Ishikawa (cell line): ENCODE measurements at regions not wholly inside any gene's neighbourhood (a gene's known extent, or its start where the extent isn't known, plus 50 kb on each side); places are given as distances from the start of the nearest gene placed in this dataset.

Experiments
- CEBPB ChIP-seq: IDR thresholded peaks from 2 replicates; pipeline ENCODE4 v1.6.1; 2012
- CREB1 ChIP-seq: IDR thresholded peaks from 2 replicates; pipeline ENCODE4 v1.6.1; 2012; ENCODE audit warnings: low read depth
- FOXM1 ChIP-seq: IDR thresholded peaks from 2 replicates; pipeline ENCODE4 v1.6.1; 2012; ENCODE audit warnings: low read depth, borderline replicate concordance
- NFIC ChIP-seq: IDR thresholded peaks from 2 replicates; pipeline ENCODE4 v1.6.1; 2012
- RAD21 ChIP-seq: IDR thresholded peaks from 2 replicates; pipeline ENCODE4 v1.6.1; 2012; ENCODE audit warnings: low read depth
- TAF1 ChIP-seq: IDR thresholded peaks from 2 replicates; pipeline ENCODE4 v1.6.1; 2012; ENCODE audit warnings: low read depth, mild to moderate bottlenecking
- TEAD4 ChIP-seq: IDR thresholded peaks from 2 replicates; pipeline ENCODE4 v1.6.1; 2012
- YY1 ChIP-seq: IDR thresholded peaks from 2 replicates; pipeline ENCODE4 v1.6.1; 2012; ENCODE audit warnings: low read depth
- TF ChIP-seq, protein P1 (sequence below): IDR thresholded peaks from 2 replicates; pipeline ENCODE4 v1.6.1; 2012; ENCODE audit warnings: low read depth, mild to moderate bottlenecking
- TF ChIP-seq, protein P2 (sequence below): IDR thresholded peaks from 2 replicates; pipeline ENCODE4 v1.6.1; 2012
- TF ChIP-seq, protein P3 (sequence below): IDR thresholded peaks from 2 replicates; pipeline ENCODE4 v1.6.1; 2012

DNA sequence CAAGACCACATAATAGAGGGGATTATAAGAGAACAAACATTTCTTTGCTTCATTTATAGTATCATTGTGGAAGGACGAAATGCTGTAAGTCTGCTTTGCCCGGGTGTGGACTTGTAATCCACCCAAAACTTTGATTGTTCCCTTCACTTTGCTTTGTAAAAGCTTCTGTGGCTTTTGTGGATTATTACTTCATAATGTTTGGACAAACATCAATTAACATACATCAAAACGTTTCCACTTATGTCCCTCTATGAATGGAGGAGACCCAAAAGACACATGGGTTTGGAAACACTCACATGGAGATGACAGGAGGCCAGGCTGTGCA, 415.4 kb downstream of the SPRY1 start:
- TF ChIP-seq NFIC, result no peak
- TF ChIP-seq CEBPB, result no peak
- TF ChIP-seq, protein P1, sequence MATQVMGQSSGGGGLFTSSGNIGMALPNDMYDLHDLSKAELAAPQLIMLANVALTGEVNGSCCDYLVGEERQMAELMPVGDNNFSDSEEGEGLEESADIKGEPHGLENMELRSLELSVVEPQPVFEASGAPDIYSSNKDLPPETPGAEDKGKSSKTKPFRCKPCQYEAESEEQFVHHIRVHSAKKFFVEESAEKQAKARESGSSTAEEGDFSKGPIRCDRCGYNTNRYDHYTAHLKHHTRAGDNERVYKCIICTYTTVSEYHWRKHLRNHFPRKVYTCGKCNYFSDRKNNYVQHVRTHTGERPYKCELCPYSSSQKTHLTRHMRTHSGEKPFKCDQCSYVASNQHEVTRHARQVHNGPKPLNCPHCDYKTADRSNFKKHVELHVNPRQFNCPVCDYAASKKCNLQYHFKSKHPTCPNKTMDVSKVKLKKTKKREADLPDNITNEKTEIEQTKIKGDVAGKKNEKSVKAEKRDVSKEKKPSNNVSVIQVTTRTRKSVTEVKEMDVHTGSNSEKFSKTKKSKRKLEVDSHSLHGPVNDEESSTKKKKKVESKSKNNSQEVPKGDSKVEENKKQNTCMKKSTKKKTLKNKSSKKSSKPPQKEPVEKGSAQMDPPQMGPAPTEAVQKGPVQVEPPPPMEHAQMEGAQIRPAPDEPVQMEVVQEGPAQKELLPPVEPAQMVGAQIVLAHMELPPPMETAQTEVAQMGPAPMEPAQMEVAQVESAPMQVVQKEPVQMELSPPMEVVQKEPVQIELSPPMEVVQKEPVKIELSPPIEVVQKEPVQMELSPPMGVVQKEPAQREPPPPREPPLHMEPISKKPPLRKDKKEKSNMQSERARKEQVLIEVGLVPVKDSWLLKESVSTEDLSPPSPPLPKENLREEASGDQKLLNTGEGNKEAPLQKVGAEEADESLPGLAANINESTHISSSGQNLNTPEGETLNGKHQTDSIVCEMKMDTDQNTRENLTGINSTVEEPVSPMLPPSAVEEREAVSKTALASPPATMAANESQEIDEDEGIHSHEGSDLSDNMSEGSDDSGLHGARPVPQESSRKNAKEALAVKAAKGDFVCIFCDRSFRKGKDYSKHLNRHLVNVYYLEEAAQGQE, result no peak
- TF ChIP-seq TEAD4, result no peak
- TF ChIP-seq FOXM1, result no peak
- no peak for TF ChIP-seq RAD21
- TF ChIP-seq YY1, result no peak
- no peak for TF ChIP-seq TAF1
- no peak for TF ChIP-seq CREB1
- TF ChIP-seq, protein P2, sequence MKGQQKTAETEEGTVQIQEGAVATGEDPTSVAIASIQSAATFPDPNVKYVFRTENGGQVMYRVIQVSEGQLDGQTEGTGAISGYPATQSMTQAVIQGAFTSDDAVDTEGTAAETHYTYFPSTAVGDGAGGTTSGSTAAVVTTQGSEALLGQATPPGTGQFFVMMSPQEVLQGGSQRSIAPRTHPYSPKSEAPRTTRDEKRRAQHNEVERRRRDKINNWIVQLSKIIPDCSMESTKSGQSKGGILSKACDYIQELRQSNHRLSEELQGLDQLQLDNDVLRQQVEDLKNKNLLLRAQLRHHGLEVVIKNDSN, result no peak
- TF ChIP-seq, protein P3, sequence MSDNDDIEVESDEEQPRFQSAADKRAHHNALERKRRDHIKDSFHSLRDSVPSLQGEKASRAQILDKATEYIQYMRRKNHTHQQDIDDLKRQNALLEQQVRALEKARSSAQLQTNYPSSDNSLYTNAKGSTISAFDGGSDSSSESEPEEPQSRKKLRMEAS, result no peak
